ENCODE measurements at regions not wholly inside any gene's neighbourhood (a gene's known extent, or its start where the extent isn't known, plus 50 kb on each side); places are given as distances from the start of the nearest gene placed in this dataset.
A peak's percentile ranks its signal among the peaks of the same experiment; 100 is the strongest.
"Not testable (repeated sequence)": the region's sequence is repeated elsewhere in the genome, so short reads cannot be mapped to it uniquely, and the experiment has no call there.

GRCh38 chr4:189129044-189129694, 811.5 kb upstream of the FRG1 start:
- Histone ChIP-seq H3K9me3 (0 out of 2 replicates have a peak, but pooled peaks cover 3% of the 10 kb centered on the region), H3K36me3 (replicated peaks) (no peaks in the 10 kb centered on the region), H3K4me3 (no peak overlapping the region), H3K4me1 (no peaks in the 10 kb centered on the region), H3K27me3 (ENCODE audit: low read depth) (no peaks in the 10 kb centered on the region)
- in situ Hi-C loops (cut with MboI; ENCODE audit: low sequenced_read_pairs), result no loop called here
- DNase-seq (ENCODE audit: low spot score in 2 of 2), result no peak

GRCh38 chr4:189131118-189131517, 809.6 kb upstream of the FRG1 start:
- no peak overlapping the region for H3K4me3 ChIP-seq
- in situ Hi-C loops (cut with MboI; ENCODE audit: low sequenced_read_pairs), result no loop called here
- H3K4me1 ChIP-seq, result no peaks in the 10 kb centered on the region
- H3K9me3 ChIP-seq, result 0 out of 2 replicates have a peak, but pooled peaks cover under 1% of the 10 kb centered on the region
- H3K27me3 ChIP-seq (ENCODE audit: low read depth), result no peaks in the 10 kb centered on the region
- DNase-seq (ENCODE audit: low spot score in 2 of 2), result no peak
- H3K36me3 ChIP-seq (replicated peaks), result no peaks in the 10 kb centered on the region

- H3K4me3 ChIP-seq, result no peak overlapping the region
- DNase-seq (ENCODE audit: low spot score in 2 of 2), result no peak
- in situ Hi-C loops (cut with MboI; ENCODE audit: low sequenced_read_pairs), result no loop called here
- no peaks in the 10 kb centered on the region for H3K27me3 ChIP-seq (ENCODE audit: low read depth)
- H3K4me1 ChIP-seq, result no peaks in the 10 kb centered on the region
- H3K9me3 ChIP-seq, result no peaks in the 10 kb centered on the region
- H3K36me3 ChIP-seq (replicated peaks), result no peaks in the 10 kb centered on the region
These were observed 804.2 kb upstream of the FRG1 start for GRCh38 chr4:189136462-189136861.

- H3K9me3 ChIP-seq, result no peaks in the 10 kb centered on the region
- no peaks in the 10 kb centered on the region for H3K27me3 ChIP-seq (ENCODE audit: low read depth)
- DNase-seq (ENCODE audit: low spot score in 2 of 2), result no peak
- no peak overlapping the region for H3K4me3 ChIP-seq
- H3K4me1 ChIP-seq, result peaks cover 6% of the 10 kb centered on the region; the same call in 1 of the 2 replicates
- in situ Hi-C loops (cut with MboI; ENCODE audit: low sequenced_read_pairs), result no loop called here
- H3K36me3 ChIP-seq (replicated peaks), result no peaks in the 10 kb centered on the region
These were observed 797.3 kb upstream of the FRG1 start for GRCh38 chr4:189143263-189143952.

- DNase-seq (ENCODE audit: low spot score in 2 of 2), result peak in 1 of 2 experiments; percentile 6
- no peak overlapping the region for H3K4me3 ChIP-seq
- H3K27me3 ChIP-seq (ENCODE audit: low read depth), result no peaks in the 10 kb centered on the region
- in situ Hi-C loops (cut with MboI; ENCODE audit: low sequenced_read_pairs), result no loop called here
- 0 out of 2 replicates have a peak, but pooled peaks cover 1% of the 10 kb centered on the region for H3K9me3 ChIP-seq
- no peaks in the 10 kb centered on the region for H3K36me3 ChIP-seq (replicated peaks)
- peaks cover 6% of the 10 kb centered on the region; the same call in 1 of the 2 replicates for H3K4me1 ChIP-seq
These were observed 793.4 kb upstream of the FRG1 start for GRCh38 chr4:189147005-189147929.

GRCh38 chr4:189155083-189155482, 785.6 kb upstream of the FRG1 start:
- DNase-seq (ENCODE audit: low spot score in 2 of 2); in situ Hi-C loops (cut with MboI; ENCODE audit: low sequenced_read_pairs); H3K4me1 ChIP-seq; H3K27me3 ChIP-seq (ENCODE audit: low read depth); H3K9me3 ChIP-seq; H3K4me3 ChIP-seq; H3K36me3 ChIP-seq (replicated peaks): not testable (repeated sequence)

- no peak overlapping the region for H3K4me3 ChIP-seq
- H3K4me1 ChIP-seq, result no peaks in the 10 kb centered on the region
- no peaks in the 10 kb centered on the region for H3K9me3 ChIP-seq
- H3K27me3 ChIP-seq (ENCODE audit: low read depth), result no peaks in the 10 kb centered on the region
- no peak for DNase-seq (ENCODE audit: low spot score in 2 of 2)
- no peaks in the 10 kb centered on the region for H3K36me3 ChIP-seq (replicated peaks)
- in situ Hi-C loops (cut with MboI; ENCODE audit: low sequenced_read_pairs), result no loop called here
These were observed 778.4 kb upstream of the FRG1 start for GRCh38 chr4:189162073-189162789.

- H3K27me3 ChIP-seq (ENCODE audit: low read depth), result no peaks in the 10 kb centered on the region
- H3K4me3 ChIP-seq, result no peak overlapping the region
- no peaks in the 10 kb centered on the region for H3K36me3 ChIP-seq (replicated peaks)
- in situ Hi-C loops (cut with MboI; ENCODE audit: low sequenced_read_pairs), result no loop called here
- DNase-seq (ENCODE audit: low spot score in 2 of 2), result no peak
- no peaks in the 10 kb centered on the region for H3K4me1 ChIP-seq
- H3K9me3 ChIP-seq, result no peaks in the 10 kb centered on the region
These were observed 777.8 kb upstream of the FRG1 start for GRCh38 chr4:189162888-189163287.

- Histone ChIP-seq H3K27me3 (ENCODE audit: low read depth) (no peaks in the 10 kb centered on the region), H3K9me3 (no peaks in the 10 kb centered on the region), H3K4me3 (no peak overlapping the region), H3K4me1 (no peaks in the 10 kb centered on the region), H3K36me3 (replicated peaks) (no peaks in the 10 kb centered on the region)
- in situ Hi-C loops (cut with MboI; ENCODE audit: low sequenced_read_pairs), result no loop called here
- DNase-seq (ENCODE audit: low spot score in 2 of 2), result no peak
These were observed 764.7 kb upstream of the FRG1 start for GRCh38 chr4:189176002-189176401.

GRCh38 chr4:189177130-189177529, 763.5 kb upstream of the FRG1 start:
- no peaks in the 10 kb centered on the region for H3K9me3 ChIP-seq
- H3K4me1 ChIP-seq, result no peaks in the 10 kb centered on the region
- H3K36me3 ChIP-seq (replicated peaks), result no peaks in the 10 kb centered on the region
- DNase-seq (ENCODE audit: low spot score in 2 of 2), result no peak
- no peaks in the 10 kb centered on the region for H3K27me3 ChIP-seq (ENCODE audit: low read depth)
- in situ Hi-C loops (cut with MboI; ENCODE audit: low sequenced_read_pairs), result no loop called here
- H3K4me3 ChIP-seq, result no peak overlapping the region

GRCh38 chr4:189178125-189178746, 762.4 kb upstream of the FRG1 start:
- no peaks in the 10 kb centered on the region for H3K36me3 ChIP-seq (replicated peaks)
- in situ Hi-C loops (cut with MboI; ENCODE audit: low sequenced_read_pairs), result no loop called here
- no peak overlapping the region for H3K4me3 ChIP-seq
- H3K27me3 ChIP-seq (ENCODE audit: low read depth), result no peaks in the 10 kb centered on the region
- H3K9me3 ChIP-seq, result no peaks in the 10 kb centered on the region
- no peaks in the 10 kb centered on the region for H3K4me1 ChIP-seq
- DNase-seq (ENCODE audit: low spot score in 2 of 2), result no peak

- in situ Hi-C loops (cut with MboI; ENCODE audit: low sequenced_read_pairs), result no loop called here
- no peak overlapping the region for H3K4me3 ChIP-seq
- H3K36me3 ChIP-seq (replicated peaks), result no peaks in the 10 kb centered on the region
- H3K4me1 ChIP-seq, result peaks cover 5% of the 10 kb centered on the region; the same call in 1 of the 2 replicates
- DNase-seq (ENCODE audit: low spot score in 2 of 2), result peak; percentile 16 to 34
- H3K27me3 ChIP-seq (ENCODE audit: low read depth), result no peaks in the 10 kb centered on the region
- H3K9me3 ChIP-seq, result no peaks in the 10 kb centered on the region; the same call in 1 of the 2 replicates
These were observed 754.8 kb upstream of the FRG1 start for GRCh38 chr4:189185810-189186432.
